ENCODE measurements at regions not wholly inside any gene's neighbourhood (a gene's known extent, or its start where the extent isn't known, plus 50 kb on each side); places are given as distances from the start of the nearest gene placed in this dataset.
"Not testable (repeated sequence)": the region's sequence is repeated elsewhere in the genome, so short reads cannot be mapped to it uniquely, and the experiment has no call there.

DNA sequence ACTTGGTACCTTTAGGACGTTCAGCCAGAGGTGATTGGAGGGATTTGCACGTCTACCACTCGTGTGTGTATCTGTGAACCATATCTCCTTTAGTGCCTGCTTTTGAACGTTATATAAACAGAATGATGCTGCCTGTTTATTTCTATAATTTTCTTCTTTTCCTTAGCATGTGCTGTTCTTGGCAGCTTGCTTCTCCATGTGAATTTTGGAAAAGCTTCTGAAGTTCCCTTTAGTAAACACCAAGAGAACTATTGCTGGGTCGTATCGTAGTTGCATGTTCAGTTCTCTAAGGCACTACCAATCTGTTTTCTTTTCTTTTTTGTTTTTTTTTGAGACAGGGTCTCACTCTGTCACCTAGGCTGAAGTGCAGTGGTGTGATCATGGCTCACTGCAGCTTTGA lies 73.8 kb upstream of the FANCC start:
- not testable (repeated sequence) for DNase-seq (ENCODE audit: low spot score); H3K36me3 ChIP-seq (ENCODE audit: control insufficient read depth in 4 of 4, insufficient read depth in 3 of 4, low read depth in 1 of 4, low read length in 3 of 4); H3K4me1 ChIP-seq (ENCODE audit: control insufficient read depth in 4 of 4, insufficient read depth in 4 of 4, low read length in 3 of 4); H3K9ac ChIP-seq (ENCODE audit: low read depth in 1 of 2, low read length in 2 of 2); H3K4me3 ChIP-seq (ENCODE audit: low read depth in 1 of 3, low read length in 3 of 3); H3K9me3 ChIP-seq (ENCODE audit: control insufficient read depth in 4 of 4, low read length in 3 of 4); H3K27me3 ChIP-seq (ENCODE audit: control insufficient read depth in 4 of 4, insufficient read depth in 4 of 4, low read length in 3 of 4); H3K27ac ChIP-seq (ENCODE audit: low read depth in 1 of 2, low read length in 2 of 2)
- WGBS, result 90% methylated on average over 6 of the region's 6 CpGs

DNA sequence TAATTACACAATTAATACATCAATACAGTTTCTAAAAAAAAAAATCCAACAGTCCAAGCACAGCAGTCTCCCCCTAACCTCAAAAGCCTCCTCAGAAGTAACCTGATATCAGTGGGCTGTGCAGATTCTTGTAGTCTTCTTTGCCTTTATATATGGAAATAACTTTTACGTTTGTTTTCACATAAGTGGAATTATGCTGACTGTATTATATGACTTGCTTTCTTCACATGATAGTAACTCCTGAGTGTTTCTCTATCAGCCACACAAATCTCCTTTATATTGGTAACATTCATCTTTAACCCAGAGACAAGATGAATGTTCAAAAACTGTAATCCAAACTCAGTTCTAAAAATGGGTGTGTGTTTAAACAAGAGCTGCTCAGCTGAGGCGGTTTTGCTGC lies 71.9 kb upstream of the FANCC start:
- Histone ChIP-seq H3K4me1 (ENCODE audit: control insufficient read depth in 4 of 4, insufficient read depth in 4 of 4, low read length in 3 of 4) (no peaks in the 10 kb centered on the region), H3K4me3 (ENCODE audit: low read depth in 1 of 3, low read length in 3 of 3) (no peak overlapping the region), H3K9ac (ENCODE audit: low read depth in 1 of 2, low read length in 2 of 2) (no peak overlapping the region), H3K36me3 (ENCODE audit: control insufficient read depth in 4 of 4, insufficient read depth in 3 of 4, low read depth in 1 of 4, low read length in 3 of 4) (no peaks in the 10 kb centered on the region), H3K27me3 (ENCODE audit: control insufficient read depth in 4 of 4, insufficient read depth in 4 of 4, low read length in 3 of 4) (no peaks in the 10 kb centered on the region), H3K27ac (ENCODE audit: low read depth in 1 of 2, low read length in 2 of 2) (no peak overlapping the region), H3K9me3 (ENCODE audit: control insufficient read depth in 4 of 4, low read length in 3 of 4) (no peaks in the 10 kb centered on the region)
- WGBS, result 89% methylated on average over 2 of the region's 2 CpGs
- no peak for TF ChIP-seq YY1 (IDR thresholded peaks at IDR 0.05)
- no peak for TF ChIP-seq HNF4A (conservative IDR thresholded peaks at IDR 0.05)
- no peak for TF ChIP-seq NR2F2 (IDR thresholded peaks at IDR 0.05)
- TF ChIP-seq RAD21 (IDR thresholded peaks at IDR 0.05), result no peak
- TF ChIP-seq, protein P1, sequence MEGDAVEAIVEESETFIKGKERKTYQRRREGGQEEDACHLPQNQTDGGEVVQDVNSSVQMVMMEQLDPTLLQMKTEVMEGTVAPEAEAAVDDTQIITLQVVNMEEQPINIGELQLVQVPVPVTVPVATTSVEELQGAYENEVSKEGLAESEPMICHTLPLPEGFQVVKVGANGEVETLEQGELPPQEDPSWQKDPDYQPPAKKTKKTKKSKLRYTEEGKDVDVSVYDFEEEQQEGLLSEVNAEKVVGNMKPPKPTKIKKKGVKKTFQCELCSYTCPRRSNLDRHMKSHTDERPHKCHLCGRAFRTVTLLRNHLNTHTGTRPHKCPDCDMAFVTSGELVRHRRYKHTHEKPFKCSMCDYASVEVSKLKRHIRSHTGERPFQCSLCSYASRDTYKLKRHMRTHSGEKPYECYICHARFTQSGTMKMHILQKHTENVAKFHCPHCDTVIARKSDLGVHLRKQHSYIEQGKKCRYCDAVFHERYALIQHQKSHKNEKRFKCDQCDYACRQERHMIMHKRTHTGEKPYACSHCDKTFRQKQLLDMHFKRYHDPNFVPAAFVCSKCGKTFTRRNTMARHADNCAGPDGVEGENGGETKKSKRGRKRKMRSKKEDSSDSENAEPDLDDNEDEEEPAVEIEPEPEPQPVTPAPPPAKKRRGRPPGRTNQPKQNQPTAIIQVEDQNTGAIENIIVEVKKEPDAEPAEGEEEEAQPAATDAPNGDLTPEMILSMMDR (IDR thresholded peaks at IDR 0.05; ENCODE audit: low read depth, low read length, missing input control), result no peak
- TF ChIP-seq, protein P2, sequence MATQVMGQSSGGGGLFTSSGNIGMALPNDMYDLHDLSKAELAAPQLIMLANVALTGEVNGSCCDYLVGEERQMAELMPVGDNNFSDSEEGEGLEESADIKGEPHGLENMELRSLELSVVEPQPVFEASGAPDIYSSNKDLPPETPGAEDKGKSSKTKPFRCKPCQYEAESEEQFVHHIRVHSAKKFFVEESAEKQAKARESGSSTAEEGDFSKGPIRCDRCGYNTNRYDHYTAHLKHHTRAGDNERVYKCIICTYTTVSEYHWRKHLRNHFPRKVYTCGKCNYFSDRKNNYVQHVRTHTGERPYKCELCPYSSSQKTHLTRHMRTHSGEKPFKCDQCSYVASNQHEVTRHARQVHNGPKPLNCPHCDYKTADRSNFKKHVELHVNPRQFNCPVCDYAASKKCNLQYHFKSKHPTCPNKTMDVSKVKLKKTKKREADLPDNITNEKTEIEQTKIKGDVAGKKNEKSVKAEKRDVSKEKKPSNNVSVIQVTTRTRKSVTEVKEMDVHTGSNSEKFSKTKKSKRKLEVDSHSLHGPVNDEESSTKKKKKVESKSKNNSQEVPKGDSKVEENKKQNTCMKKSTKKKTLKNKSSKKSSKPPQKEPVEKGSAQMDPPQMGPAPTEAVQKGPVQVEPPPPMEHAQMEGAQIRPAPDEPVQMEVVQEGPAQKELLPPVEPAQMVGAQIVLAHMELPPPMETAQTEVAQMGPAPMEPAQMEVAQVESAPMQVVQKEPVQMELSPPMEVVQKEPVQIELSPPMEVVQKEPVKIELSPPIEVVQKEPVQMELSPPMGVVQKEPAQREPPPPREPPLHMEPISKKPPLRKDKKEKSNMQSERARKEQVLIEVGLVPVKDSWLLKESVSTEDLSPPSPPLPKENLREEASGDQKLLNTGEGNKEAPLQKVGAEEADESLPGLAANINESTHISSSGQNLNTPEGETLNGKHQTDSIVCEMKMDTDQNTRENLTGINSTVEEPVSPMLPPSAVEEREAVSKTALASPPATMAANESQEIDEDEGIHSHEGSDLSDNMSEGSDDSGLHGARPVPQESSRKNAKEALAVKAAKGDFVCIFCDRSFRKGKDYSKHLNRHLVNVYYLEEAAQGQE (IDR thresholded peaks at IDR 0.05), result no peak
- no peak for TF ChIP-seq RXRA (IDR thresholded peaks at IDR 0.05)
- no peak for TF ChIP-seq FOXA2 (IDR thresholded peaks at IDR 0.05)
- TF ChIP-seq HNF4G (IDR thresholded peaks at IDR 0.05), result no peak
- TF ChIP-seq GABPA (IDR thresholded peaks at IDR 0.05 in 1 of 2, conservative IDR thresholded peaks at IDR 0.05 in 1 of 2), result no peak
- no peak for TF ChIP-seq TAF1 (conservative IDR thresholded peaks at IDR 0.05)
- TF ChIP-seq, protein P3, sequence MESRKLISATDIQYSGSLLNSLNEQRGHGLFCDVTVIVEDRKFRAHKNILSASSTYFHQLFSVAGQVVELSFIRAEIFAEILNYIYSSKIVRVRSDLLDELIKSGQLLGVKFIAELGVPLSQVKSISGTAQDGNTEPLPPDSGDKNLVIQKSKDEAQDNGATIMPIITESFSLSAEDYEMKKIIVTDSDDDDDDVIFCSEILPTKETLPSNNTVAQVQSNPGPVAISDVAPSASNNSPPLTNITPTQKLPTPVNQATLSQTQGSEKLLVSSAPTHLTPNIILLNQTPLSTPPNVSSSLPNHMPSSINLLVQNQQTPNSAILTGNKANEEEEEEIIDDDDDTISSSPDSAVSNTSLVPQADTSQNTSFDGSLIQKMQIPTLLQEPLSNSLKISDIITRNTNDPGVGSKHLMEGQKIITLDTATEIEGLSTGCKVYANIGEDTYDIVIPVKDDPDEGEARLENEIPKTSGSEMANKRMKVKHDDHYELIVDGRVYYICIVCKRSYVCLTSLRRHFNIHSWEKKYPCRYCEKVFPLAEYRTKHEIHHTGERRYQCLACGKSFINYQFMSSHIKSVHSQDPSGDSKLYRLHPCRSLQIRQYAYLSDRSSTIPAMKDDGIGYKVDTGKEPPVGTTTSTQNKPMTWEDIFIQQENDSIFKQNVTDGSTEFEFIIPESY (IDR thresholded peaks at IDR 0.05), result no peak
- TF ChIP-seq, protein P4, sequence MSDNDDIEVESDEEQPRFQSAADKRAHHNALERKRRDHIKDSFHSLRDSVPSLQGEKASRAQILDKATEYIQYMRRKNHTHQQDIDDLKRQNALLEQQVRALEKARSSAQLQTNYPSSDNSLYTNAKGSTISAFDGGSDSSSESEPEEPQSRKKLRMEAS (IDR thresholded peaks at IDR 0.05), result no peak
- no peak for TF ChIP-seq SP1 (IDR thresholded peaks at IDR 0.05)
- no peak for TF ChIP-seq EGR1 (IDR thresholded peaks at IDR 0.05; ENCODE audit: low read depth in 2 of 2)
- TF ChIP-seq, protein P5, sequence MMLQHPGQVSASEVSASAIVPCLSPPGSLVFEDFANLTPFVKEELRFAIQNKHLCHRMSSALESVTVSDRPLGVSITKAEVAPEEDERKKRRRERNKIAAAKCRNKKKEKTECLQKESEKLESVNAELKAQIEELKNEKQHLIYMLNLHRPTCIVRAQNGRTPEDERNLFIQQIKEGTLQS (IDR thresholded peaks at IDR 0.05), result no peak
- DNase-seq (ENCODE audit: low spot score), result no peak
